Esophagus muscularis mucosa (tissue), 4 donors: ENCODE measurements at regions not wholly inside any gene's neighbourhood (a gene's known extent, or its start where the extent isn't known, plus 50 kb on each side); places are given as distances from the start of the nearest gene placed in this dataset.

Experiments used
- DNase-seq: peaks from one replicate; pipeline ENCODE4 v3.0.0-alpha.2; 2017; ENCODE audit errors: extremely low spot score
- H3K27ac ChIP-seq, 4 donors: fragments of 200-600 bp; sonication (generic); replicated peaks in 1 of 4; 1 replicate in 3 of 4; 2 replicates in 1 of 4; pipeline ENCODE4 v1.5.1; 2016 to 2019; ENCODE audit warnings: mild to moderate bottlenecking in 1 of 4
- H3K27me3 ChIP-seq, 4 donors: fragments of 200-600 bp; sonication (generic); one replicate each; pipeline versions ENCODE4 v1.5.1 to v1.6.0; 2016 to 2019
- H3K36me3 ChIP-seq, 4 donors: fragments of 200-600 bp; sonication (generic); one replicate each; pipeline ENCODE4 v1.5.1; 2016 to 2019
- H3K4me1 ChIP-seq, 4 donors: fragments of 200-600 bp; sonication (generic); one replicate each; pipeline ENCODE4 v1.5.1; 2016 to 2019
- H3K4me3 ChIP-seq, 4 donors: fragments of 200-600 bp; sonication (generic); 1 replicate in 2 of 4; 2 replicates in 2 of 4; pipeline ENCODE4 v1.5.1; 2016 to 2019; ENCODE audit warnings: mild to moderate bottlenecking in 4 of 4, moderate library complexity in 1 of 4
- H3K9me3 ChIP-seq, 4 donors: fragments of 200-600 bp; sonication (generic); 1 replicate in 3 of 4; 2 replicates in 1 of 4; pipeline ENCODE4 v1.5.1; 2016 to 2019
- CTCF ChIP-seq, 3 experiments: fragments of 200-600 bp in 2 of 3; fragments of 450-650 bp in 1 of 3; sonication (generic) in 2 of 3; IDR thresholded peaks; one replicate each; pipeline ENCODE4 v1.5.1; 2017 to 2019; ENCODE audit warnings: antibody characterized with exemption in 3 of 3, mild to moderate bottlenecking in 2 of 3, moderate library complexity in 1 of 3
- EP300 ChIP-seq: sonication (generic); formaldehyde crosslinking; IDR thresholded peaks from one replicate; pipeline ENCODE4 v1.6.1; 2017; ENCODE audit warnings: antibody characterized with exemption
- POLR2A ChIP-seq: fragments of 450-650 bp; IDR thresholded peaks from one replicate; pipeline ENCODE4 v1.6.1; 2017; ENCODE audit warnings: antibody characterized with exemption, moderate library complexity, mild to moderate bottlenecking, low read depth
- POLR2AphosphoS5 ChIP-seq, 2 donors: sonication (generic); formaldehyde crosslinking; IDR thresholded peaks; one replicate each; pipeline ENCODE4 v1.6.1; 2017; ENCODE audit warnings: antibody characterized with exemption in 2 of 2
- WGBS: methylation state at CpG from one replicate; pipeline ENCODE4 v1.1.5; 2018; 5-methylcytosine and 5-hydroxymethylcytosine counted together
- intact Hi-C: fragments of 100-400 bp; cut with DNase I; formaldehyde crosslinking; loops from one replicate; pipeline ENCODE4 v1.15.1; 2023

GRCh38 chr10:130997267-130998045 lies 314.1 kb downstream of the TCERG1L start:
- H3K27ac ChIP-seq: no peak overlapping the region
- 64% methylated on average over 8 of the region's 8 CpGs for whole genome bisulfite sequencing
- no peaks in the 10 kb centered on the region for H3K4me1 ChIP-seq
- no peak for TF ChIP-seq POLR2A
- TF ChIP-seq EP300: no peak
- no peak for TF ChIP-seq POLR2AphosphoS5 (IDR thresholded peaks at IDR 0.05)
- TF ChIP-seq CTCF (IDR thresholded peaks at IDR 0.05): no peak
- peaks cover 0 to 37% (median 0%) of the 10 kb centered on the region in 4 donors for H3K27me3 ChIP-seq
- peaks cover 0 to 4% (median 0%) of the 10 kb centered on the region in 4 donors for H3K9me3 ChIP-seq
- intact Hi-C loops: no loop called here
- no peaks in the 10 kb centered on the region for H3K36me3 ChIP-seq
- DNase-seq: no peak
- no peak overlapping the region for H3K4me3 ChIP-seq

- peaks cover 0 to 36% (median 0%) of the 10 kb centered on the region in 4 donors for H3K27me3 ChIP-seq
- H3K9me3 ChIP-seq: peaks cover 0 to 4% (median 0%) of the 10 kb centered on the region in 4 donors
- TF ChIP-seq CTCF (IDR thresholded peaks at IDR 0.05): no peak
- 61% methylated on average over 4 of the region's 5 CpGs for WGBS
- H3K36me3 ChIP-seq: no peaks in the 10 kb centered on the region
- DNase-seq: no peak
- H3K4me3 ChIP-seq: no peak overlapping the region
- intact Hi-C loops: no loop called here
- no peaks in the 10 kb centered on the region for H3K4me1 ChIP-seq
- no peak overlapping the region for H3K27ac ChIP-seq
Observed at GRCh38 chr10:130998046-130998435, 313.5 kb downstream of the TCERG1L start.

GRCh38 chr10:130998642-130999041 lies 312.9 kb downstream of the TCERG1L start:
- TF ChIP-seq POLR2AphosphoS5 (IDR thresholded peaks at IDR 0.05): no peak
- TF ChIP-seq CTCF (IDR thresholded peaks at IDR 0.05): no peak
- no peak for TF ChIP-seq POLR2A
- TF ChIP-seq EP300: no peak
- peaks cover 0 to 32% (median 0%) of the 10 kb centered on the region in 4 donors for H3K27me3 ChIP-seq
- DNase-seq: peak; percentile 83
- H3K4me3 ChIP-seq: no peak overlapping the region
- H3K36me3 ChIP-seq: no peaks in the 10 kb centered on the region
- intact Hi-C loops: no loop called here
- H3K9me3 ChIP-seq: peaks cover 0 to 4% (median 0%) of the 10 kb centered on the region in 4 donors
- no peaks in the 10 kb centered on the region for H3K4me1 ChIP-seq
- H3K27ac ChIP-seq: no peak overlapping the region
- 98% methylated on average over 5 of the region's 10 CpGs for WGBS

GRCh38 chr10:130999376-131000202 lies 311.9 kb downstream of the TCERG1L start:
- Histone ChIP-seq H3K36me3 (no peaks in the 10 kb centered on the region), H3K27me3 (peaks cover 0 to 32% (median 0%) of the 10 kb centered on the region in 4 donors), H3K4me1 (no peaks in the 10 kb centered on the region), H3K9me3 (peaks cover 0 to 4% (median 0%) of the 10 kb centered on the region in 4 donors), H3K4me3 (no peak overlapping the region), H3K27ac (no peak overlapping the region)
- intact Hi-C loops: no loop called here
- TF ChIP-seq EP300 (no peak), POLR2A (no peak), CTCF (IDR thresholded peaks at IDR 0.05) (no peak), POLR2AphosphoS5 (IDR thresholded peaks at IDR 0.05) (no peak)
- DNase-seq: peak; percentile 57
- WGBS: 79% methylated on average over 10 of the region's 11 CpGs
